OCI-LY7 (cell line): ENCODE measurements at regions not wholly inside any gene's neighbourhood (a gene's known extent, or its start where the extent isn't known, plus 50 kb on each side); places are given as distances from the start of the nearest gene placed in this dataset.
"Not testable (repeated sequence)": the region's sequence is repeated elsewhere in the genome, so short reads cannot be mapped to it uniquely, and the experiment has no call there.

Experiments
- BruUV-seq: library from RNA; stranded (reverse); fragments of 400-500 nt; replicated peaks from 2 replicates; lab custom pipeline; 2021; lab: Mats Ljungman, UMichigan
- CTCF ChIA-PET: fragments of 300-600 bp; sonication (Branson Sonifier 250); formaldehyde crosslinking; loops from one replicate; lab custom pipeline; 2022; ENCODE audit warnings: antibody characterized with exemption; ENCODE audit not compliant: unreplicated experiment; lab: Charles Lee
- POLR2A ChIA-PET: fragments of 300-600 bp; sonication (Branson Sonifier 250); formaldehyde crosslinking; loops from one replicate; lab custom pipeline; 2022; ENCODE audit warnings: antibody characterized with exemption; lab: Charles Lee
- DNase-seq: peaks from one replicate; pipeline ENCODE4 v3.0.0-alpha.2; 2015; ENCODE audit warnings: low spot score
- H2AFZ ChIP-seq: fragments of 200-600 bp; sonication (generic), shearing (Covaris generic); 2 replicates; pipeline ENCODE4 v1.6.1; 2014; ENCODE audit warnings: mild to moderate bottlenecking, antibody characterized with exemption, low read length, moderate library complexity
- H3K27ac ChIP-seq: fragments of 200-600 bp; sonication (generic); 2 replicates; pipeline ENCODE4 v1.5.1; 2014; ENCODE audit warnings: mixed run types, low read depth, mild to moderate bottlenecking, moderate library complexity, low read length, inconsistent platforms; ENCODE audit not compliant: poor library complexity, severe bottlenecking
- H3K36me3 ChIP-seq: fragments of 200-600 bp; sonication (generic); 2 replicates; pipeline ENCODE4 v1.6.1; 2014; ENCODE audit warnings: mild to moderate bottlenecking, antibody characterized with exemption, low read length, moderate library complexity, mixed read lengths; ENCODE audit not compliant: insufficient read depth
- H3K4me1 ChIP-seq: fragments of 200-600 bp; sonication (generic); 2 replicates; pipeline ENCODE4 v1.5.1; 2014; ENCODE audit warnings: mild to moderate bottlenecking, low read length; ENCODE audit not compliant: insufficient read depth, poor library complexity, severe bottlenecking
- H3K4me2 ChIP-seq: fragments of 200-600 bp; sonication (generic); 2 replicates; pipeline ENCODE4 v1.6.1; 2014; ENCODE audit warnings: mild to moderate bottlenecking, low read length
- H3K4me3 ChIP-seq: fragments of 200-600 bp; sonication (generic); 2 replicates; pipeline ENCODE4 v1.5.1; 2014; ENCODE audit warnings: mild to moderate bottlenecking, low read depth, low read length; ENCODE audit not compliant: poor library complexity, severe bottlenecking
- H3K79me2 ChIP-seq: fragments of 200-600 bp; sonication (generic); 2 replicates; pipeline ENCODE4 v1.6.1; 2016; ENCODE audit warnings: low read depth, mild to moderate bottlenecking, low read length, moderate library complexity, mixed read lengths; ENCODE audit not compliant: insufficient read depth
- H3K9me2 ChIP-seq: fragments of 200-600 bp; sonication (generic); 2 replicates; pipeline ENCODE4 v1.6.1; 2016; ENCODE audit warnings: mild to moderate bottlenecking, low read length, mixed read lengths; ENCODE audit not compliant: insufficient read depth
- H3K9me3 ChIP-seq: fragments of 200-600 bp; sonication (generic); 2 replicates; pipeline ENCODE4 v1.6.1; 2014; ENCODE audit warnings: mild to moderate bottlenecking, mixed run types, low read length, mixed read lengths
- H4K20me1 ChIP-seq: fragments of 200-600 bp; sonication (generic); 2 replicates; pipeline ENCODE4 v1.6.1; 2014; ENCODE audit warnings: mild to moderate bottlenecking, antibody characterized with exemption, low read length, moderate library complexity, mixed read lengths; ENCODE audit not compliant: insufficient read depth
- CTCF ChIP-seq: fragments of 200-600 bp; sonication (generic); conservative IDR thresholded peaks from 2 replicates; pipeline ENCODE4 v1.5.1; 2014; ENCODE audit warnings: mild to moderate bottlenecking, antibody characterized with exemption, low read length, moderate library complexity, mixed read lengths
- EZH2phosphoT487 ChIP-seq: fragments of 200-600 bp; sonication (generic); IDR thresholded peaks from 2 replicates; pipeline ENCODE4 v1.6.1; 2018; ENCODE audit warnings: low read depth, borderline replicate concordance, mild to moderate bottlenecking, mixed run types, antibody characterized with exemption, low read length, moderate library complexity, mixed read lengths
- intact Hi-C: fragments of 100-400 bp; cut with micrococcal nuclease; formaldehyde crosslinking; loops from one replicate; pipeline ENCODE4 v1.10.0; 2022; ENCODE audit not compliant: unreplicated experiment

- H3K9me3 ChIP-seq = no peaks in the 10 kb centered on the region
- no peak overlapping the region for H3K4me3 ChIP-seq
- H3K9me2 ChIP-seq = no peaks in the 10 kb centered on the region
- TF ChIP-seq EZH2phosphoT487 (no peak), CTCF (no peak)
- H3K79me2 ChIP-seq = no peaks in the 10 kb centered on the region
- no peak overlapping the region for H3K27ac ChIP-seq
- no peaks in the 10 kb centered on the region for H3K36me3 ChIP-seq
- ChIA-PET POLR2A (no interaction called here), CTCF (no interaction called here)
- BruUV-seq = no TSS peak
- no peaks in the 10 kb centered on the region for H3K4me1 ChIP-seq
- DNase-seq = no peak
- no peaks in the 10 kb centered on the region for H4K20me1 ChIP-seq
- H2AFZ ChIP-seq = no peak overlapping the region
- intact Hi-C loops = no loop called here
- H3K4me2 ChIP-seq = no peak overlapping the region
Observed at GRCh38 chr7:91722831-91723230, 157.7 kb downstream of the MTERF1 start.

GRCh38 chr7:91729046-91729445 is 151.5 kb downstream of the MTERF1 start:
- H3K79me2 ChIP-seq, intact Hi-C loops, H3K4me1 ChIP-seq, BruUV-seq, H3K27ac ChIP-seq, CTCF ChIA-PET, DNase-seq, H3K9me2 ChIP-seq, H2AFZ ChIP-seq, H3K9me3 ChIP-seq, H3K4me3 ChIP-seq, H3K4me2 ChIP-seq, H4K20me1 ChIP-seq, H3K36me3 ChIP-seq: not testable (repeated sequence)
- POLR2A ChIA-PET = interaction anchor here (0.6 kb wide), 1 partner anchor 22 kb away, joined by 4 read pairs; no protein-coding TSS in a partner anchor

- H3K27ac ChIP-seq = no peak overlapping the region
- H3K9me2 ChIP-seq = no peaks in the 10 kb centered on the region
- no peak for TF ChIP-seq EZH2phosphoT487
- no peak overlapping the region for H2AFZ ChIP-seq
- H3K9me3 ChIP-seq = no peaks in the 10 kb centered on the region
- intact Hi-C loops = no loop called here
- ChIA-PET POLR2A (interaction anchor here (1.0 kb wide), 1 partner anchor 1173 kb away, joined by 4 read pairs; no protein-coding TSS in a partner anchor), CTCF (interaction anchor here (0.5 kb wide), 1 partner anchor 199 kb away, joined by 3 read pairs; no protein-coding TSS in a partner anchor)
- H4K20me1 ChIP-seq = no peaks in the 10 kb centered on the region
- no peak for DNase-seq
- H3K36me3 ChIP-seq = no peaks in the 10 kb centered on the region
- H3K4me1 ChIP-seq = no peaks in the 10 kb centered on the region
- no peak overlapping the region for H3K4me2 ChIP-seq
- no peak overlapping the region for H3K4me3 ChIP-seq
- H3K79me2 ChIP-seq = no peaks in the 10 kb centered on the region
- no TSS peak for BruUV-seq
Observed at GRCh38 chr7:91731976-91732375, 148.5 kb downstream of the MTERF1 start.

GRCh38 chr7:91749418-91749817 is 131.1 kb downstream of the MTERF1 start:
- intact Hi-C loops = no loop called here
- Histone ChIP-seq H3K79me2 (no peaks in the 10 kb centered on the region), H2AFZ (no peak overlapping the region), H3K4me3 (no peak overlapping the region), H3K4me1 (no peaks in the 10 kb centered on the region), H4K20me1 (no peaks in the 10 kb centered on the region), H3K9me2 (no peaks in the 10 kb centered on the region), H3K4me2 (no peak overlapping the region), H3K27ac (no peak overlapping the region), H3K36me3 (no peaks in the 10 kb centered on the region), H3K9me3 (no peaks in the 10 kb centered on the region)
- ChIA-PET CTCF (no interaction called here), POLR2A (no interaction called here)
- no peak for TF ChIP-seq CTCF
- TF ChIP-seq EZH2phosphoT487 = no peak
- BruUV-seq = no TSS peak
- DNase-seq = no peak
